Psoas muscle (tissue), 7 donors: ENCODE measurements at regions not wholly inside any gene's neighbourhood (a gene's known extent, or its start where the extent isn't known, plus 50 kb on each side); places are given as distances from the start of the nearest gene placed in this dataset.

Experiments used
- ATAC-seq, 4 donors: fragments of 200-7000 bp; cut with Tn5 transposase; one replicate each; pipeline ENCODE4 v1.9.1; 2020; ENCODE audit warnings: moderate library complexity in 3 of 4, mild to moderate bottlenecking in 2 of 4
- DNase-seq, 2 donors: peaks; one replicate each; pipeline ENCODE4 v3.0.0-alpha.2; 2020
- H3K27ac ChIP-seq: fragments of 200-600 bp; one replicate; pipeline ENCODE4 v1.8.0; 2022
- H3K27me3 ChIP-seq, 3 donors: fragments of 200-600 bp in 1 of 3; one replicate each; pipeline versions ENCODE4 v1.6.1 to v1.8.0; 2013 to 2022; ENCODE audit warnings: low read length in 2 of 3, mild to moderate bottlenecking in 2 of 3, moderate library complexity in 1 of 3; ENCODE audit not compliant: insufficient read depth in 3 of 3
- H3K36me3 ChIP-seq, 2 donors: fragments of 200-600 bp in 1 of 2; one replicate each; pipeline versions ENCODE4 v1.6.1 to v1.8.0; 2013 to 2022; ENCODE audit warnings: low read depth in 1 of 2, mild to moderate bottlenecking in 1 of 2, moderate library complexity in 1 of 2; ENCODE audit not compliant: insufficient read depth in 1 of 2
- H3K4me1 ChIP-seq: fragments of 200-600 bp; one replicate; pipeline ENCODE4 v1.8.0; 2022
- H3K4me3 ChIP-seq: fragments of 200-600 bp; one replicate; pipeline ENCODE4 v1.8.0; 2022; ENCODE audit warnings: mild to moderate bottlenecking
- H3K9me3 ChIP-seq: fragments of 200-600 bp; one replicate; pipeline ENCODE4 v1.8.0; 2022
- CTCF ChIP-seq: fragments of 200-600 bp; IDR thresholded peaks from one replicate; pipeline ENCODE4 v1.8.0; 2022; ENCODE audit warnings: antibody characterized with exemption
- WGBS, 3 donors: extraction: QIAGEN DNeasy Blood & Tissue Kit; methylation state at CpG; one replicate each; pipeline versions ENCODE4 v1.1.6 to v1.1.7; 2013; 5-methylcytosine and 5-hydroxymethylcytosine counted together
- intact Hi-C, 2 donors: fragments of 100-400 bp; cut with DNase I; formaldehyde crosslinking; loops; one replicate each; pipeline versions ENCODE4 v1.11.0 to v1.14.2; 2022
- donor health status: healthy with polysubstance abuse.
- donor health status: DM: no; HTN: no; CAD: no; lungs with moderate emphysema.
- donor health status: Bipolar disorder and iron deficiency.
- donor health status: healthy.
- donor health status: DM: yes; HTN: yes; CAD: no.
- donor health status: DM: no; HTN: no; CAD: no.
- donor health status: DM: yes; HTN: yes; CAD: no.

GRCh38 chr2:118459426-118459825 is 371.2 kb downstream of the INSIG2 start:
- intact Hi-C loops = no loop called here
- Histone ChIP-seq H3K27ac (no peak overlapping the region), H3K9me3 (no peaks in the 10 kb centered on the region), H3K27me3 (no peaks in the 10 kb centered on the region), H3K4me3 (no peak overlapping the region), H3K36me3 (no peaks in the 10 kb centered on the region), H3K4me1 (no peaks in the 10 kb centered on the region)
- ATAC-seq (no peak), DNase-seq (no peak)
- WGBS, 3 donors = 93 to 100% (median 94%) methylated on average over 1 of the region's 1 CpG
- TF ChIP-seq CTCF = no peak

GRCh38 chr2:118457951-118458350 is 369.7 kb downstream of the INSIG2 start:
- Histone ChIP-seq H3K36me3 (no peaks in the 10 kb centered on the region), H3K27ac (no peak overlapping the region), H3K9me3 (no peaks in the 10 kb centered on the region), H3K4me3 (no peak overlapping the region), H3K27me3 (no peaks in the 10 kb centered on the region), H3K4me1 (no peaks in the 10 kb centered on the region)
- ATAC-seq (no peak), DNase-seq (no peak)
- intact Hi-C loops = no loop called here
- 21 to 35% (median 22%) methylated on average over 3 of the region's 3 CpGs for WGBS, 3 donors
- no peak for TF ChIP-seq CTCF

- no peak overlapping the region for H3K27ac ChIP-seq
- H3K4me3 ChIP-seq = no peak overlapping the region
- WGBS, 3 donors = 22 to 40% (median 28%) methylated on average over 2 of the region's 2 CpGs
- no peaks in the 10 kb centered on the region for H3K4me1 ChIP-seq
- peaks cover 5% of the 10 kb centered on the region for H3K9me3 ChIP-seq
- ATAC-seq (no peak), DNase-seq (no peak)
- no peaks in the 10 kb centered on the region for H3K36me3 ChIP-seq
- TF ChIP-seq CTCF = no peak
- H3K27me3 ChIP-seq = no peaks in the 10 kb centered on the region
- intact Hi-C loops = no loop called here
These were observed 361.1 kb downstream of the INSIG2 start for GRCh38 chr2:118449401-118449800.

- intact Hi-C loops = no loop called here
- WGBS, 3 donors = 8 to 18% (median 14%) methylated on average over 2 of the region's 2 CpGs
- Histone ChIP-seq H3K9me3 (no peaks in the 10 kb centered on the region), H3K4me3 (no peak overlapping the region), H3K27me3 (no peaks in the 10 kb centered on the region), H3K27ac (no peak overlapping the region), H3K36me3 (no peaks in the 10 kb centered on the region), H3K4me1 (no peaks in the 10 kb centered on the region)
- DNase-seq (no peak), ATAC-seq (no peak)
- no peak for TF ChIP-seq CTCF
These were observed 355.3 kb downstream of the INSIG2 start for GRCh38 chr2:118443596-118443995.

- no peak overlapping the region for H3K4me3 ChIP-seq
- 72 to 83% (median 76%) methylated on average over 3 of the region's 3 CpGs for WGBS, 3 donors
These were observed 354.8 kb downstream of the INSIG2 start for GRCh38 chr2:118442996-118443553.

More at GRCh38 chr2:118442996-118443553, 354.8 kb downstream of the INSIG2 start:
- no peak for TF ChIP-seq CTCF
- Histone ChIP-seq H3K27ac (no peak overlapping the region), H3K36me3 (no peaks in the 10 kb centered on the region), H3K27me3 (no peaks in the 10 kb centered on the region), H3K9me3 (no peaks in the 10 kb centered on the region), H3K4me1 (no peaks in the 10 kb centered on the region)
- ATAC-seq = no peak
- intact Hi-C loops = no loop called here
- DNase-seq = no peak
